Keratinocyte (primary cell): ENCODE measurements at regions not wholly inside any gene's neighbourhood (a gene's known extent, or its start where the extent isn't known, plus 50 kb on each side); places are given as distances from the start of the nearest gene placed in this dataset.

Experiments
- DNase-seq: peaks from one replicate; pipeline ENCODE4 v3.0.0-alpha.2; 2011; ENCODE audit warnings: low read depth, missing footprints, low spot score
- FAIRE-seq: peaks from 2 replicates; lab custom pipeline; 2011; peaks lifted over from hg19 to GRCh38; lab: Jason Lieb, UNC
- H2AFZ ChIP-seq: 2 replicates; pipeline ENCODE4 v1.6.0; 2012; ENCODE audit warnings: low read length, control low read depth, inconsistent platforms; ENCODE audit not compliant: control insufficient read depth
- H3K27ac ChIP-seq: 2 replicates; pipeline ENCODE4 v1.5.1; 2011; ENCODE audit warnings: low read length; ENCODE audit not compliant: control insufficient read depth, insufficient read depth
- H3K27me3 ChIP-seq: 3 replicates; pipeline ENCODE4 v1.6.0; 2011; ENCODE audit warnings: low read length; ENCODE audit not compliant: control insufficient read depth, insufficient read depth; ENCODE audit errors: extremely low read depth
- H3K36me3 ChIP-seq, 2 experiments: 2 replicates in 1 of 2; 3 replicates in 1 of 2; pipeline ENCODE4 v1.5.1; 2011; ENCODE audit warnings: low read length in 2 of 2, mild to moderate bottlenecking in 1 of 2; ENCODE audit not compliant: control insufficient read depth in 2 of 2, insufficient read depth in 2 of 2; ENCODE audit errors: extremely low read depth in 1 of 2
- H3K4me1 ChIP-seq: 3 replicates; pipeline ENCODE4 v1.5.1; 2011; ENCODE audit warnings: low read length; ENCODE audit not compliant: control insufficient read depth, insufficient read depth; ENCODE audit errors: extremely low read depth
- H3K4me2 ChIP-seq: 3 replicates; pipeline ENCODE4 v1.6.0; 2011; ENCODE audit warnings: low read depth, low read length; ENCODE audit not compliant: control insufficient read depth, insufficient read depth; ENCODE audit errors: extremely low read depth
- H3K4me3 ChIP-seq, 3 experiments: fragments of 200-600 bp in 1 of 3; sonication (generic) in 1 of 3; 2 replicates in 2 of 3; 3 replicates in 1 of 3; pipeline ENCODE4 v1.5.1; 2011 to 2016; ENCODE audit warnings: low read length in 3 of 3, mild to moderate bottlenecking in 3 of 3, control low read depth in 2 of 3, inconsistent platforms in 1 of 3, low read depth in 1 of 3, mixed read lengths in 1 of 3, mixed run types in 1 of 3, moderate library complexity in 1 of 3; ENCODE audit not compliant: control insufficient read depth in 2 of 3, insufficient read depth in 2 of 3; ENCODE audit errors: extremely low read depth in 1 of 3
- H3K79me2 ChIP-seq: 2 replicates; pipeline ENCODE4 v1.6.0; 2012; ENCODE audit warnings: low read length; ENCODE audit not compliant: control insufficient read depth, insufficient read depth
- H3K9ac ChIP-seq: 3 replicates; pipeline ENCODE4 v1.6.0; 2011; ENCODE audit warnings: low read length; ENCODE audit not compliant: control insufficient read depth, insufficient read depth; ENCODE audit errors: extremely low read depth
- H3K9me1 ChIP-seq: 3 replicates; pipeline ENCODE4 v1.6.0; 2011; ENCODE audit warnings: low read length; ENCODE audit not compliant: control insufficient read depth, insufficient read depth; ENCODE audit errors: extremely low read depth
- H3K9me3 ChIP-seq: 2 replicates; pipeline ENCODE4 v1.5.1; 2012; ENCODE audit warnings: low read depth, low read length; ENCODE audit not compliant: control insufficient read depth
- H4K20me1 ChIP-seq: 3 replicates; pipeline ENCODE4 v1.6.0; 2011; ENCODE audit warnings: low read length; ENCODE audit not compliant: control insufficient read depth, insufficient read depth; ENCODE audit errors: extremely low read depth
- CTCF ChIP-seq, 3 experiments: IDR thresholded peaks in 1 of 3; conservative IDR thresholded peaks in 1 of 3; optimal IDR thresholded peaks in 1 of 3; 2 replicates in 2 of 3; 3 replicates in 1 of 3; pipeline versions ENCODE3 to v1.5.1; 2011; ENCODE audit warnings: low read length in 3 of 3, mild to moderate bottlenecking in 3 of 3, moderate library complexity in 2 of 3, control low read depth in 1 of 3, inconsistent platforms in 1 of 3; ENCODE audit not compliant: insufficient read depth in 2 of 3; ENCODE audit errors: extremely low read depth in 1 of 3
- EZH2 ChIP-seq: IDR thresholded peaks from one replicate; pipeline ENCODE4 v1.6.1; 2012; ENCODE audit warnings: inconsistent platforms, mild to moderate bottlenecking, low read length, moderate library complexity
- dilution Hi-C: fragments of 300-500 bp; cut with MboI; formaldehyde crosslinking; loops from one replicate; pipeline ENCODE4 v1.7.0; 2020; ENCODE audit warnings: low sequenced_read_pairs; ENCODE audit not compliant: extremely low pct_ligation_motif_present

- H3K79me2 ChIP-seq = no peaks in the 10 kb centered on the region
- no peaks in the 10 kb centered on the region for H4K20me1 ChIP-seq
- no peaks in the 10 kb centered on the region for H3K36me3 ChIP-seq
- no peak overlapping the region for H3K9ac ChIP-seq
- peaks cover 6% of the 10 kb centered on the region for H3K9me3 ChIP-seq
- H3K27me3 ChIP-seq = no peaks in the 10 kb centered on the region
- TF ChIP-seq CTCF (optimal IDR thresholded peaks at IDR 0.05 in 1 of 3, IDR thresholded peaks at IDR 0.05 in 1 of 3, conservative IDR thresholded peaks at IDR 0.05 in 1 of 3; ENCODE audit: extremely low read depth in 1 of 3, insufficient read depth in 2 of 3, low read length in 3 of 3) (no peak), EZH2 (no peak)
- no peaks in the 10 kb centered on the region for H3K9me1 ChIP-seq
- H3K4me2 ChIP-seq = no peak overlapping the region
- FAIRE-seq (no peak), DNase-seq (no peak)
- no peak overlapping the region for H2AFZ ChIP-seq
- no peaks in the 10 kb centered on the region for H3K4me1 ChIP-seq
- dilution Hi-C loops = no loop called here
- H3K27ac ChIP-seq = no peak overlapping the region
- no peak overlapping the region for H3K4me3 ChIP-seq
Observed at GRCh38 chr22:47301820-47302475, 539.5 kb downstream of the TBC1D22A start.

DNA sequence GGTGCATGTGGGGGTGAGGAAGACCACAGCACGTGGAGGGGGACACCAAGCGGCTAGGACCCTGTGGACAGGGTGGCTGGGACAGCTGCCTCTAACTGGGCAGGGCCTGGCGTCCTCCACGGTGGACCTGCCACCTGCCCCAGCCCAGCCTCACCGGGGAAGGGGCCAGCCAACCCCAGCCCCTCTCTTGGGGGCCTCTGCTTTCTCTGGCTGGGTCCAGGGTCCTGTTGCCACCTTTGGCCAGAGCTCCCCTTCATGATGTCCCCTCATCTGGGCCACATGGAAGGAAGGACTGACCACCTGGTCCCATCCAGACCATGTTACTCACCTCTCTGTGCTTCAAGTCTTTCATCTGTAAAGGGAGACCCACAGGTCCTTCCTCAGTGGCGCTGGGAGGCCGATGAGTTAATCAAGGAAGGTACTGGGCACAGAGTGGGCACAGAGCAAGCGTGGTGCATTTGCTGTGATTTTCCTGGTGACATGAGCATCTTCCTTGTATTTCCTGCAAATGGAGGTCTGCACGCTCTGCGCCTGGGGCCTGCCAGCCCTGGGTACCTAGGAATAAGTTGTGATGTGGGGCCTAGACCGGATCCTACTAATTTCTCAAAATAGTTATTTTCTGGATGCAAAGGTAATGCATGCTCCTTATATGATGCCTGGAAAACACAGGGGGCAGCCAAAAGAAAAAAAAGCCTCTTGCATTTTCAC, 538.4 kb downstream of the TBC1D22A start:
- dilution Hi-C loops = no loop called here
- Histone ChIP-seq H3K79me2 (no peaks in the 10 kb centered on the region), H3K9me1 (no peaks in the 10 kb centered on the region), H3K4me2 (no peak overlapping the region), H2AFZ (no peak overlapping the region), H3K4me1 (no peaks in the 10 kb centered on the region), H4K20me1 (no peaks in the 10 kb centered on the region), H3K9ac (no peak overlapping the region), H3K36me3 (no peaks in the 10 kb centered on the region), H3K27ac (no peak overlapping the region), H3K4me3 (no peak overlapping the region), H3K9me3 (peaks cover 6% of the 10 kb centered on the region), H3K27me3 (no peaks in the 10 kb centered on the region)
- DNase-seq = no peak
- TF ChIP-seq CTCF (optimal IDR thresholded peaks at IDR 0.05 in 1 of 3, IDR thresholded peaks at IDR 0.05 in 1 of 3, conservative IDR thresholded peaks at IDR 0.05 in 1 of 3; ENCODE audit: extremely low read depth in 1 of 3, insufficient read depth in 2 of 3, low read length in 3 of 3) (no peak), EZH2 (no peak)
- FAIRE-seq = no peak
